ENCODE measurements at regions not wholly inside any gene's neighbourhood (a gene's known extent, or its start where the extent isn't known, plus 50 kb on each side); places are given as distances from the start of the nearest gene placed in this dataset.

- Histone ChIP-seq H3K4me1 (ENCODE audit: control insufficient read depth, insufficient read depth, low read length) (no peaks in the 10 kb centered on the region), H3K4me3 (ENCODE audit: low read length) (no peak overlapping the region), H3K36me3 (ENCODE audit: control insufficient read depth, insufficient read depth, low read length) (no peaks in the 10 kb centered on the region), H3K27me3 (ENCODE audit: control insufficient read depth, insufficient read depth, low read length, poor library complexity, severe bottlenecking) (no peaks in the 10 kb centered on the region), H3K9ac (ENCODE audit: extremely low read depth, low read length, poor library complexity, severe bottlenecking) (no peak overlapping the region), H3K9me3 (ENCODE audit: control insufficient read depth, low read length) (peaks cover 5% of the 10 kb centered on the region), H3K27ac (ENCODE audit: low read depth, low read length) (no peak overlapping the region)
- Mint-ChIP-seq H3K4me1 (peaks cover 9% of the 10 kb centered on the region), H3K27ac (no peak overlapping the region), H3K9me3 (no peaks in the 10 kb centered on the region), H3K36me3 (ENCODE audit: low read depth) (no peaks in the 10 kb centered on the region), H3K27me3 (ENCODE audit: insufficient read depth) (no peaks in the 10 kb centered on the region), H3K4me3 (no peak overlapping the region)
- WGBS, 2 experiments (ENCODE audit: insufficient coverage in 1 of 2, insufficient read length in 1 of 2): 100% methylated on average over 2 of the region's 3 CpGs; no CpG with 5 or more reads in 1 of the 2 experiments
- TF ChIP-seq CTCF (conservative IDR thresholded peaks at IDR 0.05): no peak
- DNase-seq: no peak
Measured at GRCh38 chr2:67057123-67057522, 340.0 kb upstream of the ETAA1 start.

GRCh38 chr2:67057901-67058703 is 339.0 kb upstream of the ETAA1 start:
- Mint-ChIP-seq H3K27me3 (ENCODE audit: insufficient read depth) (no peaks in the 10 kb centered on the region), H3K4me1 (peaks cover 9% of the 10 kb centered on the region), H3K4me3 (no peak overlapping the region), H3K36me3 (ENCODE audit: low read depth) (no peaks in the 10 kb centered on the region), H3K9me3 (no peaks in the 10 kb centered on the region), H3K27ac (no peak overlapping the region)
- no peak for TF ChIP-seq CTCF (conservative IDR thresholded peaks at IDR 0.05)
- Histone ChIP-seq H3K9me3 (ENCODE audit: control insufficient read depth, low read length) (peaks cover 5% of the 10 kb centered on the region), H3K9ac (ENCODE audit: extremely low read depth, low read length, poor library complexity, severe bottlenecking) (no peak overlapping the region), H3K4me3 (ENCODE audit: low read length) (no peak overlapping the region), H3K4me1 (ENCODE audit: control insufficient read depth, insufficient read depth, low read length) (no peaks in the 10 kb centered on the region), H3K36me3 (ENCODE audit: control insufficient read depth, insufficient read depth, low read length) (no peaks in the 10 kb centered on the region), H3K27me3 (ENCODE audit: control insufficient read depth, insufficient read depth, low read length, poor library complexity, severe bottlenecking) (no peaks in the 10 kb centered on the region), H3K27ac (ENCODE audit: low read depth, low read length) (no peak overlapping the region)
- WGBS, 2 experiments (ENCODE audit: insufficient coverage in 1 of 2, insufficient read length in 1 of 2): no CpG with 5 or more reads among the region's 2 CpGs
- DNase-seq: no peak

GRCh38 chr2:67065046-67065445 is 332.1 kb upstream of the ETAA1 start:
- H3K9me3 ChIP-seq (ENCODE audit: control insufficient read depth, low read length): peaks cover 2% of the 10 kb centered on the region
- DNase-seq: no peak
- no peaks in the 10 kb centered on the region for H3K9me3 Mint-ChIP-seq
- H3K27me3 ChIP-seq (ENCODE audit: control insufficient read depth, insufficient read depth, low read length, poor library complexity, severe bottlenecking): no peaks in the 10 kb centered on the region
- no peak overlapping the region for H3K27ac Mint-ChIP-seq
- H3K4me1 ChIP-seq (ENCODE audit: control insufficient read depth, insufficient read depth, low read length): no peaks in the 10 kb centered on the region
- no peak overlapping the region for H3K27ac ChIP-seq (ENCODE audit: low read depth, low read length)
- H3K36me3 ChIP-seq (ENCODE audit: control insufficient read depth, insufficient read depth, low read length): no peaks in the 10 kb centered on the region
- TF ChIP-seq CTCF (conservative IDR thresholded peaks at IDR 0.05): no peak
- peaks cover 9% of the 10 kb centered on the region for H3K27me3 Mint-ChIP-seq (ENCODE audit: insufficient read depth)
- H3K36me3 Mint-ChIP-seq (ENCODE audit: low read depth): no peaks in the 10 kb centered on the region
- no peak overlapping the region for H3K9ac ChIP-seq (ENCODE audit: extremely low read depth, low read length, poor library complexity, severe bottlenecking)
- no peaks in the 10 kb centered on the region for H3K4me1 Mint-ChIP-seq
- 92% methylated on average over 3 to 4 of the region's 4 CpGs for WGBS, 2 experiments (ENCODE audit: insufficient coverage in 1 of 2, insufficient read length in 1 of 2)
- H3K4me3 ChIP-seq (ENCODE audit: low read length): no peak overlapping the region
- H3K4me3 Mint-ChIP-seq: no peak overlapping the region
